ENCODE measurements at regions not wholly inside any gene's neighbourhood (a gene's known extent, or its start where the extent isn't known, plus 50 kb on each side); places are given as distances from the start of the nearest gene placed in this dataset.

DNA sequence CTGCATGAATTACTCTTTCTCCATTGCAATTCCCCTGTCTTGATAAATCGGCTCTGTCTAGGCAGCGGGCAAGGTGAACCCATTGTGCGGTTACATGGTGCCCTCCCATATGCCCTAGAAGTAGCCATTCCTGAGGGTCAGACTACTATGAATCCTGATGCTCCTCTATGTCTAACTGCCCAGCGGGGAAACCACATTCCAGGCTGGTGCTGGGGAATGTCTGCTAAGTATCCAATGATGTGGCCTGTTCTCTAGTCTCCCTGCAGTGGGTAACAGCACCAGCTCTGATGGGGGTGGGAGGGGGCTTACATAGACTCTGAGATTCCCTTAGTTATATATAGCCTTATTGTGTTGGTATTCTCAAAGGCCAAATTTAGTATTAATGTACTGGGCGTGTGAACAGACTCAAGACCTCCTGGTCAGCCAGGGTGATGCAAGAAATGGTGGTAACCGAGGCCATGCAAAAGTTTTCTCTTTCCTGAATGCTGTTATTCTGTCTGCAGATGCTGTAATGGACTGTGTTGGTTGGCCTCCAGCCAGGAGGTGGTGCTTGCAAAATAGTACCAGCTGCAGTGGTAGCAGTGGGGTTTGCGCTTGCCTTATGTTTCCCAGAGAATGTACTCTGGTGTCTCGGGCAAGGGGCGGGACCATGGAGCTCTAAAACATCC is 564.8 kb upstream of the SLITRK1 start:
- DNase-seq (ENCODE audit: low read depth), result no peak

DNA sequence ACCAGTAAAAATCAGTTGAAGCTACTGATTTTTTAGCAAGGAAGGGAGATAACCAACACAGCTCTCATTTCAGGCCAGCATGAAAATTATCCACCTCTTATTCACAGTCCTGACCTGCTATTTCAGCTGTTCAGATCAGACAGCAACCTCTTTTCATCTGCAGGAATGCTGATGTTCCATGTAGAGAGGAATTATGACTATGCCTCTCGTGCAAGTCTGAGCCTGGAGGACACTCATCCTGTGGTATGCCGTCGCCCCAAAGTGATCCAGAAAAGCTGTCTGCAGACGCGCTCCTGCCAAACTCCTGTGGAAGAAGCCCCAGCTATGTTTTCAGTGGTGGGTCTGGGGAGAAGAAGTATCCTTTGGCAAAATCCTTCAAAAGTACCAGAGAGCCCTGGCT is 563.5 kb upstream of the SLITRK1 start:
- no peak for DNase-seq (ENCODE audit: low read depth)

DNA sequence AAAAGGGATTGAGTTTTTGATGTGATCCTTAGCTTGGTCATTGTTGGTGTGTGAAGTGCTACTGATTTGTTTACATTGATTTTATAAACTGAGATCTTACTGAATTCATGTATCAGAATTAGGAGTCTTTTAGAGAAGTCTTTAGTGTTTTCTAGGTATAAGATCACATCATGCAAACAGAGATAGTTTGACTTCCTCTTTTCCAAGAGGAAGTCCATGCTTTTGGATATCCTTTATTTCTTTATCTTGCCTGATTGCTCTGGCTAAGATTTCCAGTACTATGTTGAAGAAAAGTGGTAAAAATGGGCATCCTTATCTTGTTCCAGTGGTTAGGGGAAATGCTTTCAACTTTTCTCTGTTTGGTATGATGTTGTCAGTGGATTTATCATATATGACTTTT is 561.2 kb upstream of the SLITRK1 start:
- DNase-seq (ENCODE audit: low read depth), result no peak

DNA sequence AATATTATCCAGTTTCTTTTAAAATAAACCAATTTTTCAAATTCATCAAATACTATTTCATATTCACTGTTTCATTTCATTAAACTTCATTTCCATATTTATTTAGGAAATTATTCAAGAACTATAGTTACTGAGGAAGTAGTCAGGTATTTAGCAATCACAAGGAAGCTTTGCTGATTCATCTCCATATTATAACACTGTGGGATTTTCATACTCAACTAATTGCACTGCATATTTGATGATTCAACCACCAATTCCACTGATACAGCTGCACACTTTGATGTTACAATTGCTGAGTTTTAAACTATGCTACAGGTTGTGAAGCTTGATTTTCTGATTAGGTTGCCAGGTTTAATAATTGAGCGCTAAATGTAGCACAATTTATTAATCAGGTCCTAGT is 556.8 kb upstream of the SLITRK1 start:
- no peak for DNase-seq (ENCODE audit: low read depth)

DNA sequence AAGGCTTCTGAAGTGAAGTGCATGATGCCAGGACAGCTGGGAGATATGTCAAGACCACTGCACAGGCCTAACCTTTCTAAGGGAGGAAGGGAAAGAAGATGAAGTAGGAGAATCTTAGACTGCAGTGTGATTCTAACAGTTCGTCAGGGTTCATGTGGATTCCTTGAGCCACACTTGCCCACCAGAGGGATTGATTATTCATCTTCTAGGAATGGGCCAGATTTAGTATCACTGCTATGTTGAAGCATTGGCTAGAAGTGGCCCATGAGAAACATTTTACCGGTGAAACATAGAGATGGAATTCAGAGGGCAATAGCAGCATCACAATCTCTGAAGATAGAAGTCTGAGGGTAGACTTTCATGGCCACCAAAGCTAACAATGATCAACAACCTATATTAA is 550.8 kb upstream of the SLITRK1 start:
- DNase-seq (ENCODE audit: low read depth), result no peak

DNA sequence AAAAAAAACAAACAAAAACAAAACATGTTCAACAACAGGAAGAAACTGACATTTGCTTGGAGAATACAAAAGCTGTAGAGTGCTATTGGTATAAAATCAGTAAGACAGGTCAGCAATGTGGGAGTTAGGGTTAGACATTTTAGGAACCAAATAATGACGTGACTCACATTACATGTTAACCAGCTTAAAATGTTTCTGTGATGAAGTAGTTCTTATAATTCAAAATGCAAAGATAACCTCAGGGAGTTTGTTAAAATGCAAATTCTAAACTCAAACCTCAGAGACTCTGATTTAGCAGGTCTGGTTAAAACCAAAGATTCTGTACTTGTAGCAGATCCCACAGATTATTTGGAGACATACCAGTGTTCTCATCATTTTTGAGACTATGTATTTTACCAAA is 549.4 kb upstream of the SLITRK1 start:
- no peak for DNase-seq (ENCODE audit: low read depth)

DNA sequence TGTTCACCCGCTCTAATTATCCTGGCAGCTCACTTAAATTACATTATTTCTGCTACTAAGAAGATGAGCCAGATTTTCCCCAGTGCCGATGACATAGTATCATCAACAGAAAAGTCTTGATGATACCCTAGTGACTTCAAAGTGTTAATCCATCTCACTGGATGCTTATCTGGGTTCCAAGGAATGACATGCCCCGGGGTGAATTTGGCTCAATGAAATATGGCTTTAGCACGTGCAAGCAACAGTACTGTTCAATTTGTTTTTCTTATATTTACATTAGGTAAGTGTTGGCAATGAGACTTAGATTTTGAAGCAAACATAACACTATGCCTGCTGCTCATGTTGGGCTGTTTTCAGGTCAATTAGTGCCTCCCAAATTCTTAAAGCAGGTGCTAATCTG is 548.2 kb upstream of the SLITRK1 start:
- DNase-seq (ENCODE audit: low read depth), result no peak

DNA sequence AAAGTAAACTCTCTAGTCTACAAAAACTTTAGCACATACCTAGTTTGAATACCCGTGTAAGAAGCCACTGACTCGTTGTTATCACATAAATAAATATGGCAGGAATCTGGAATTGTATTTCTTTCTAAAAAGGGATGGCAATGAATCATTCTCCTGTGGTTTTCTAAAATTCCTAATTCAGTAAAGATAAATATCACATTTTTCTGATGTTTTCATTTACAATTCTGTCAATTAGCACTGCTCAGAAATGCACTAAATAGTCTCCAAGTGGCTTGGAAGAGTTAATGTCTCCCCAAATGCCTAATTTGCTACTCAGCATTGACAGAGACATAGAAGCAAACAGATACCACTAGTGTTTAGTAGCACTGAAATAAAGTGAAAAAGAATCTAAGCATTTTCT is 547.7 kb upstream of the SLITRK1 start:
- DNase-seq (ENCODE audit: low read depth), result no peak

DNA sequence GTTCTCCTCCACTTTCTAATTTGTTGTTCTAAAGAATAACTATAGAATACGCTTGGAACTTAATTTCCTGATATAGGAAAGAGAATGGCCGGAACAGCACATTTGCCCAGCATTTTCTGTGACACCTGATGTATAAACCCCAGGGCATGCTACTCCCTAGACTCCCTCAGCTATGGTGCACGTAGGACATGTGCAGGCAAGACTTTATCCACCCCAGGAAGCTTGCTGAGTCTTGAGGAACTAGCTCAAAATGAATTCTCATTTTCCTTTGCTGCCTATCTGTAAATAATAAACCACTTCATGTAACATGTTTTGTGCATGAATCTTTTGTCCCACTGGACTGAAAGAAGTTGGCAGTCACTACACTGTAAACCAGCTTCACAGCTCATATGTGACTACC is 535.8 kb upstream of the SLITRK1 start:
- no peak for DNase-seq (ENCODE audit: low read depth)

DNA sequence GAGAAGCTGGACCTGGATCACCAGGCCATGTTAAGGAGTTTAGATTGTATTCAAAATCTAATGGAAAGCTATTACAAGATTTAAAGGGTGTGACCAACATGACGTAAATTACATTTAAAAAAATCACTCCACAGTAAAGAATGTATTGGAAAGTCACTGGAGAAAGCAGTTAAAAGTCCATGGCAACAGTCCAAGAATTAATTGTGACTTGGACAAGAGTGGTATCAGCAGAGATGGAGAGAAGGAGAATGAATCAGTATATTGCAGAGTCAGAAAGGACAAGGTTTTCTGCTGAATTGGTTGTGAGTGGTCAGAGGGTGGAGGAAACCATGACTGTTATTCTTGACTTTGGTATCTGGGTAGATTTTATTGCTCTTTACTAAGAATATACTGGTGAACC is 535.1 kb upstream of the SLITRK1 start:
- no peak for DNase-seq (ENCODE audit: low read depth)

DNA sequence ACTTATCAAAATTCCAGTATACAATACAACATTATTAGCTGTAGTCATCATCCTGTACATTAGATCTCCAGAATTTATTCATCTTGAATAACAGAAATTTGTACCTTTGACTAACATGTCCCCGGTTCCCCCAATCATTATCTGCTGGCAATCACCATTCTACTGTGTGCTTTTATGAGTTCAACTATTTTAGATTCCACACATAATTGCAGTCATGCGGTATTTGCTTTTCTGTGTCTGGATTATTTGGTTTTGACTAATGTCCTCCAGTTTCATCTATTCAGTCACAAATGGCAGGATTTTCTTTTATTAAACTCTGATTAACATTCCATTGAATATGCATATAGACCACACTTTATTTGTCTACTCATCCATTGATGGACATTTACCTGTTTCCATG is 530.7 kb upstream of the SLITRK1 start:
- DNase-seq (ENCODE audit: low read depth), result no peak

DNA sequence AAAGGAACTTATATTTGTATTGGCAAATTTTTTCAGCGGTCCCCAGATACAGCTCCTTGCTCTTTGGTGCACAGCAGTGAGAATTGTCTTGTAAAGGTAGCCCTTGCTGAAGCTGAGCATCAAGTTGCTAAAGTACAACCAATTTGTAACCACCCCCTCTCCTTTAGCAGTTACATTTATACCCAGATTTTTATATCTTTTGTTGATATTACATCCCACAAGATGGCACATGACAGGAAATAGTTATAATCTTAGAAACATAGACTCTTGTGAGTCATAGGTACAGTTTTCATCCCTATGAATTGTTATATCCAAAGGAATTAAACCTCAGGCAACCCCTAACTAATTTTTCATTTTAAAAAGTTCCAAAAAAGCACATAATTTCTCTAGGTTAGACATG is 523.0 kb upstream of the SLITRK1 start:
- no peak for DNase-seq (ENCODE audit: low read depth)

DNA sequence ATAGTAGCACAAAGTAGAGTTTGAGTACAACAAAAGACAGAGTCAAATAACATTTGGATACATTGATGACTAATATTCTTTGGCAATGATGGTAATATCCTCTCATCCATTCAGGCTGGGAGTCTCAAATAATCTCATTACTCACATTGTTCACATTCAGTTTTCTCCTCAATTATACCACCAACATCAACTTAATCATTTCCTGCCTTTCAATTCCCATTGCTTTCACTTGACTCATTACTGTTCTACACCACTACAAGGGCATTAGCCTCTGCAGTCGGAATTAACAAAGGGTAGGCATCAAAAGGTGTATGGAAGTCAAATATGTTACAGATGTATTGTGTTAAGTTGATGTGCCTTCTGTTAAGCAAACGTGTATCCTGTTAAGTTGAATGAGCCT is 518.4 kb upstream of the SLITRK1 start:
- no peak for DNase-seq (ENCODE audit: low read depth)

DNA sequence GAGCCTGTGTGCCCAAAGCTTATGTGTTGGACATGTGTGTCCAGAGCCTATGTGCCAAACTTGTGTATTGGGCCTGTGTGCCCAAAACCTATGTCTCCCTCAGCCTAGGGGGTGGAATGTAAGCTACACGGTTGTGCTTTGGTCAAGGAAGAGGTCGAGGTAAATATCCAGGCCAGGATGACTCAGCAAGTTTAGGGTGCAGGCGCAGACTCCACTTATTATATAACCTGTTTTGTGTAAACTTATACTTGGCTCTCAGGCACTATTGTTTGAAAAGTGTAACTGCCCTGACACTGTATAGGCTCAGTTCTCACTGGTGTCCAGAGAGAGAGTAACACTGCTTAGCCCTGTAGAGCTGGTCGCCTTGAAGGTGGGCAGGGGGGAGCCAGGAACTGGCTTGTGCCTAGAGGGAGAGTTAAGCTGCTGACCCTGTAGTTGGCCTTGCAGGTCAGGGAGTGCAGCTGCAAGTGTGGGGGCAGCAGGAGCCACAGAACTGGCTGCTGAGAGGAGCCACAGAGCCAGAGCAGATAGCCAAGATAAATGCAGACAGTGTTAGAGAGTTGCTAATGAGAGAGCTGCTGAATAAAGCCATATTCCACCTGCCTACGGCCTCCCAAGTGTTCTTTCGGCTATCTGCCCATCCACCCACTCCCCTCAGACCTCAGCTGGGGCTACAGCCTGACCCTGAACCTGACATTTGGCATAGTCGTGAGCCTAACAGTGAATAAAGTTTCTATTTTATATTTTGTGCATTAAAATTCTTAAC is 517.2 kb upstream of the SLITRK1 start:
- DNase-seq (ENCODE audit: low read depth), result no peak

DNA sequence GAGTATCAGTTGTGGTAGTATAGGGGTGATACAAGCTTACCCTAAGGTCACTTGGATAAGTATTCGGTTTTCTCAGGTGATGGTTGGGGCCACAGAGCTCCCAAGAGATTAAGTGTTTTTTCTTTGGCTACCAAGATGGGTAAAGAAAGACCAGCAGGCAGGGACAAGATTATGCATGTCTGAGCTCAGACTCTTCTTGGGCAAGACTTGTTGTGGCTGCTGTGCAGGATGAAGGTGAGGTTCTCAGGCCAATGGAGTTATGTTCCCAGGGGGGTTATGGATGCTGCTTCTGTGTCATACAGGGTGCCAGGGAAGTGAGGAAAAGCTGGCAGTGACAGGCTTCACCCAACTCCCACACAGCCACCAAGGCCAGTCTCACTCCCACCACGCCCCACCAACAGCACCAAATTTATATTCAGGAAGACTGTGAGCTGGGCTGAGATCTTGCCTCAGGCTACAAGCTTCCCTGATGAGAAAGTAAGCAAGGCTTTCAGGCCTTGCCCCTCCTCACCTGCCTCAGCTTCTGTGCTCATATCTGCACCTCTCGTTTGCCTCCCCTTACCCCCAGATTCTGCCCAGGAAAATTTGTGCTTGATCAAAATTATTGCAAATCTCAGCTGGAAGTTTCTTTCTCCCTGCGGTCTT is 511.8 kb upstream of the SLITRK1 start:
- no peak for DNase-seq (ENCODE audit: low read depth)

DNA sequence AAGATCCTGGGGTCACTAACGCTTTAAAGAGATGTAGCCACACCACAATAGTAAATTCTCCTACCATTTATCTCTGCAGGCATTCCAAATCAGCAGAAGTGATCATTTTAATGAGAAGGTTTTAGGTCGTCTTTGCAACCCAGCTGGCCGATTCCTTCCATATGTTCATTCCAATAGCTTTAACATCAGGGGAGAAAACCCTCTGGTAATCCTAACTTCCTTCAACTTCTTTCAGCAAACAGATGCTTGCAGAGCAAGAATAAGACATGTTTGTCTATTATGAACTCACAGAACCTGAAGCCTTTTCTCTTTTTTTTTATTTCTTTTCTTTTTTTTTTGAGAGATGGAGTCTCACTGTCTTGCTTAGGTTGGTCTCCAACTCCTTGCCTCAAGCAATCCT is 498.6 kb upstream of the SLITRK1 start:
- no peak for DNase-seq (ENCODE audit: low read depth)

DNA sequence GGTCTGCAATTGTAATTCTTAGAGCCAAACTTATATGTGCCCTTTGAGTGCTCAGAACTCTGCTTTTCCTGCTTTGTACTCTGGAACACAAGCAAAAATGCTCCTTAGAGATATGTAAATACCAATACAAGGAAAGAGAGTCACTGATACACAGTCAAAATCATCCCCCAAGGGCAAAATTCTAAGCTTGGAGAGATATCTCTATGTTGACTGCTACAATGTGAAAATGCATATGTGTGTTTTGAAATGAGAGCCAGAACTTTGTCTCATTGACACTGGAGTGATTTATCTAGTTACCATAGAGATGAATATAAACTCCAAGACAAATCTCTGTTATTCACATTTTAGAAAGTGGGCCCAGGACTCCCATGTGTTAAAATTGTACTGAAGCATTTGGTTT is 494.8 kb upstream of the SLITRK1 start:
- DNase-seq (ENCODE audit: low read depth), result no peak

DNA sequence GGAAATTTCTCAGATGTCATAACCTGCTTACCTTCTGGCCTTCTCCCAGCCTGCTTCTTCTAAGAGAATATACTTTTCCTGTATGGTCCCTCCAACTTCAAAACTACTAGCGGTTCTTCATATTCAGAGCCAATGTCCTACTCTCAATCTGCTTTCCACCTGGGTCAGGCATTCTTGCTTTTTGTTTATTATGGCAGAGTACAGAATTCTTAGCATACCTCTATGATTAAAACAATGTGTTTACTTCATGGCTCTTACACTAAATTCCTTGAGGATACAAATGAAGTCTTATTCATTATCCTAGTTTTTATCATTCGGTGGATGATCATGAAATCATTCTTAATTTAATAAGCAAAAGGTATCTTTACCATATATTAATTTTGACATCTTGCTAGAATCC is 484.2 kb upstream of the SLITRK1 start:
- DNase-seq (ENCODE audit: low read depth), result no peak

DNA sequence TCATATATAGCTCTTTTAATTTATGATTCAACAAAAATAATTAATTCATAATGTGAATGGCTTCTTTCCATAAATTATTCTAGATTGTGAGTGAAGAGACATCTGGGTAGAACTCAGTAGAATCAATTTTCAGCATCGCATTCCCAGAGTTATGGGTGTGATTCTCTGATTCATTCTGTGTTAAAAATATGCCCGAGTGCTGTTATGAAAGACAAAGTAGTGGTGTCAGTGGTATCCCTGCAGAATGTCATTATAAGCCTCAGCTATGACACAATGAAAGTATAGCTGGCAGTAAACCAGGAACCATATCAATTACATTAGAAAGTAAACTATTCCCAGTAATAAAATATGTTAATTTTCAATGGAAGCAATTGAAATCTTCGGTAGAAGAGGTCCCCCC is 480.5 kb upstream of the SLITRK1 start:
- DNase-seq (ENCODE audit: low read depth), result no peak

DNA sequence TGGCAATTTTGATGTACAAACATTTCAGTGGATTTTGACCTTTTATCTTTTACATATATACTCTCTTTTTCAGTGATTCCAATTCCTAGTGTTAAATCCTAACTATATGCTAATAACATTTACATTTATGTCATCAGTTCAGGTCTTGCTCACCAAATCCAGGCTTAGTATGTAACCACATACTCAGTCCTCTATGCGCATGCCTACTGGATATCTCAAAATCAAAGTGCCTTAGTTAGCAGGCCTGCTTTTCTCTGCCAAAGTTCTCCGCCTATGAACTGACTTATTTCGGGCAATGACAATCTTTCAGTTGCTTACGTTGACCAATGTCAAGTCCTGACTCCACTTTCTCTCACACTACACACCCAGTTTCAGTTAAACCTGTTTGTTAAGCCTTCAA is 478.5 kb upstream of the SLITRK1 start:
- no peak for DNase-seq (ENCODE audit: low read depth)

DNA sequence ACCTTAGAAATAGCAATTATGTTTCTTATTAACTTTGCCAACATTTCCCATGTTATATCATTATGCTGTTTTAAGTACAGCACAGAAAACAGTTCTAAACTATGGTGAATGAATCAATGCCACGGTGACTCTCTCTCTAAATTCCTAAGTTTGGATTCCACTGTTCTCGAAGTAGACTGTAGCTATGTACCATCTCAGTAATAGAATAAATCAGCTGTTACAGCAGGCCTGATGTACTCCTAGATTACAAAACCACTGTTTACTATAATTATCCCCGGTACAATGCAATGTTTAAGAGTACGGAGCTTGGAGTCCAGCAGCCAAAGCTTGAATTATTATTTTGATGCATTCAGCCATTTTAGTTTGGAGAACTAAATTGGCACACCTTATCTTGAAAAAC is 476.3 kb upstream of the SLITRK1 start:
- no peak for DNase-seq (ENCODE audit: low read depth)

DNA sequence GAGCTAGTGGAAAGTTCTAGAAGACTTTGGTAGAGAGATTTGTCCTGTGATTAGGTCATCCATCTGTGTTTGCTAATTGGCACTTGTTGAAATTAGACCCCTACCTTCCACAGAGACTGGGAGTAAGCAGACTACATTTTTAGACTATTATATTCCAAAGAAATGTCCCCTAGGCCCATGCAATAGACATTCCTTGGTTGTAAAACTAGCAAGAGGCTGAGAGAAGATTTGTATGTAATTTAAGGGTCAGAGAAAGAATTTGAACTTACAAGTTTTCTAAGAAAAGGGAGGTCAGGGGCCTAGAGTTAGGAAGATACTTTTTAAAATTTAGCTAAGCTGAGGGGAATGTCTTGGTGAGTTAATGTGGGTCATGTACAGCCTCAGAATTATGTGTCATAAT is 470.7 kb upstream of the SLITRK1 start:
- DNase-seq (ENCODE audit: low read depth), result no peak

DNA sequence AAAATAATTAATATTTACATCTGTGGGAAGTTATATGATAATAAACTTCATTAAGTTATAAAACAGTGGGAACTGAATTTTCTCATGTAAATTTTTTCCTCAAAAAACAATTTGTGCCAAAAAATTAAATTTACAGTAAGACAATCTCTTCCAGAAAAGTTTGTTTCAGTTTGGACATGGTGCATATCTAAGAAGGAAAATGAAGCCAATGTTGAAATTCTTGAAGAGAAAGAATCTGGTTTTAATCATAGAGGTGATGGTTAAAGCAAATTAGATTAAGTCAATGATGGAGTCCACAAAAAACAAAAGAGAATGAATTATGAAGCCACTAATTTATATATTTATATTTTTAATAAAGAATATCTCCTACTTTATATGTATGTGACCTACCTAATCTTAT is 457.2 kb upstream of the SLITRK1 start:
- DNase-seq (ENCODE audit: low read depth), result no peak

DNA sequence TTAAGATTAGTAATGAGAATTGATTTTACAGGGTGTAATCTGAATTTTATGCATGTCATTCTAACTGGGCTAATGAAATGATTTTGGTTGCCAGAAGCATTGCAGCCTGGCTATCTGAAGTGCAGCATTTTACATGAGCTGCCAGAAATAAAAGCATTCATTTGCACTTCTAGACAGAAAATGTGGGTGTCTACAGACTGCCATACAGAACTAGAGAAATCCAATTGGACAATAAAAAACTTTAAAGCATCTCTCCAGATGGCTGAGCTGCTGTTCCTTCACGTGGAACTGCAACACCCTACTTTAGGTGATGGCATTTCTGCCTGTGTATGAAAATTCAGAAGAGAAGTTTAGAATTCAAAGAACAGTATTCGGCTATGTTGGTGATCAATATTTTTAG is 450.1 kb upstream of the SLITRK1 start:
- no peak for DNase-seq (ENCODE audit: low read depth)

Measured in CMK (cell line).